Liver (tissue), 3 donors: ENCODE measurements at regions not wholly inside any gene's neighbourhood (a gene's known extent, or its start where the extent isn't known, plus 50 kb on each side); places are given as distances from the start of the nearest gene placed in this dataset.

Source experiments
- CTCF ChIP-seq: fragments of 150-350 bp; IDR thresholded peaks from 2 replicates; pipeline ENCODE4 v1.5.1; 2017; ENCODE audit warnings: improper control_type of control experiment, low read depth, low read length; ENCODE audit not compliant: missing input control
- EGR1 ChIP-seq, 2 donors: IDR thresholded peaks; 2 replicates each; pipeline ENCODE4 v1.6.1; 2016 to 2018; ENCODE audit warnings: antibody characterized with exemption in 2 of 2, low read depth in 2 of 2
- HNF4A ChIP-seq, 2 donors: conservative IDR thresholded peaks; 2 replicates each; pipeline ENCODE4 v1.6.1; 2016; ENCODE audit warnings: antibody characterized with exemption in 2 of 2, mild to moderate bottlenecking in 2 of 2
- JUND ChIP-seq, 2 donors: IDR thresholded peaks; 2 replicates each; pipeline ENCODE4 v1.6.1; 2016; ENCODE audit warnings: antibody characterized with exemption in 2 of 2
- MAX ChIP-seq: IDR thresholded peaks from 2 replicates; pipeline ENCODE4 v1.6.1; 2016; ENCODE audit warnings: antibody characterized with exemption
- RAD21 ChIP-seq, 2 donors: IDR thresholded peaks; 2 replicates each; pipeline ENCODE4 v1.6.1; 2016; ENCODE audit warnings: antibody characterized with exemption in 2 of 2, mild to moderate bottlenecking in 2 of 2
- SP1 ChIP-seq: IDR thresholded peaks from 2 replicates; pipeline ENCODE4 v1.6.1; 2018; ENCODE audit warnings: antibody characterized with exemption, mild to moderate bottlenecking
- YY1 ChIP-seq: IDR thresholded peaks from 2 replicates; pipeline ENCODE4 v1.6.1; 2016; ENCODE audit warnings: antibody characterized with exemption, mild to moderate bottlenecking
- TF ChIP-seq, protein P1 (sequence below): IDR thresholded peaks from 2 replicates; pipeline ENCODE4 v1.6.1; 2016; ENCODE audit warnings: antibody characterized with exemption
- TF ChIP-seq, protein P2 (sequence below): IDR thresholded peaks from 2 replicates; pipeline ENCODE4 v1.6.1; 2016; ENCODE audit warnings: antibody characterized with exemption, mild to moderate bottlenecking
- donor health status: healthy.
- donor health status: healthy.

DNA sequence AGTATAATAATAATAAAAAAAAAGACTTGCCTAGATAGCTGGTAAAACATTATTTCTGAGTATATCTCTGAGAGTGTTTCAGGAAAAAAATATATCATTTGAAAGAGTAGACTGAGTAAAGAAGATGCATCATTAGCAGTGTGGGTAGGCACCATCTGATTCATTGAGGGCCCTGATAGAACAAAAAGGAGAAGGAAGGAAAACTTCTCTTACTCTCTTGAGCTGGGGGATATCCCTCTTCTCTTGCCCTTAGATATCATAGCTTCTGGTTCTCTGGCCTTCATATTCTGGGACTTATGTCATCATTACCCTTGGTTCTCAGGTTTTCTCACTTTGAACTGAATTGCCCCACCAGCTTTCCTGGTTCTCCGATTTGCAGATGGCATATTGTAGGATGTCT lies 177.6 kb upstream of the EDNRB start:
- TF ChIP-seq EGR1 (IDR thresholded peaks at IDR 0.05; ENCODE audit: low read depth in 2 of 2) (no peak), CTCF (no peak), YY1 (no peak), SP1 (no peak), HNF4A (conservative IDR thresholded peaks at IDR 0.05) (no peak), JUND (IDR thresholded peaks at IDR 0.05) (no peak), RAD21 (IDR thresholded peaks at IDR 0.05) (no peak), MAX (no peak)
- TF ChIP-seq, protein P1, sequence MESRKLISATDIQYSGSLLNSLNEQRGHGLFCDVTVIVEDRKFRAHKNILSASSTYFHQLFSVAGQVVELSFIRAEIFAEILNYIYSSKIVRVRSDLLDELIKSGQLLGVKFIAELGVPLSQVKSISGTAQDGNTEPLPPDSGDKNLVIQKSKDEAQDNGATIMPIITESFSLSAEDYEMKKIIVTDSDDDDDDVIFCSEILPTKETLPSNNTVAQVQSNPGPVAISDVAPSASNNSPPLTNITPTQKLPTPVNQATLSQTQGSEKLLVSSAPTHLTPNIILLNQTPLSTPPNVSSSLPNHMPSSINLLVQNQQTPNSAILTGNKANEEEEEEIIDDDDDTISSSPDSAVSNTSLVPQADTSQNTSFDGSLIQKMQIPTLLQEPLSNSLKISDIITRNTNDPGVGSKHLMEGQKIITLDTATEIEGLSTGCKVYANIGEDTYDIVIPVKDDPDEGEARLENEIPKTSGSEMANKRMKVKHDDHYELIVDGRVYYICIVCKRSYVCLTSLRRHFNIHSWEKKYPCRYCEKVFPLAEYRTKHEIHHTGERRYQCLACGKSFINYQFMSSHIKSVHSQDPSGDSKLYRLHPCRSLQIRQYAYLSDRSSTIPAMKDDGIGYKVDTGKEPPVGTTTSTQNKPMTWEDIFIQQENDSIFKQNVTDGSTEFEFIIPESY = no peak
- TF ChIP-seq, protein P2, sequence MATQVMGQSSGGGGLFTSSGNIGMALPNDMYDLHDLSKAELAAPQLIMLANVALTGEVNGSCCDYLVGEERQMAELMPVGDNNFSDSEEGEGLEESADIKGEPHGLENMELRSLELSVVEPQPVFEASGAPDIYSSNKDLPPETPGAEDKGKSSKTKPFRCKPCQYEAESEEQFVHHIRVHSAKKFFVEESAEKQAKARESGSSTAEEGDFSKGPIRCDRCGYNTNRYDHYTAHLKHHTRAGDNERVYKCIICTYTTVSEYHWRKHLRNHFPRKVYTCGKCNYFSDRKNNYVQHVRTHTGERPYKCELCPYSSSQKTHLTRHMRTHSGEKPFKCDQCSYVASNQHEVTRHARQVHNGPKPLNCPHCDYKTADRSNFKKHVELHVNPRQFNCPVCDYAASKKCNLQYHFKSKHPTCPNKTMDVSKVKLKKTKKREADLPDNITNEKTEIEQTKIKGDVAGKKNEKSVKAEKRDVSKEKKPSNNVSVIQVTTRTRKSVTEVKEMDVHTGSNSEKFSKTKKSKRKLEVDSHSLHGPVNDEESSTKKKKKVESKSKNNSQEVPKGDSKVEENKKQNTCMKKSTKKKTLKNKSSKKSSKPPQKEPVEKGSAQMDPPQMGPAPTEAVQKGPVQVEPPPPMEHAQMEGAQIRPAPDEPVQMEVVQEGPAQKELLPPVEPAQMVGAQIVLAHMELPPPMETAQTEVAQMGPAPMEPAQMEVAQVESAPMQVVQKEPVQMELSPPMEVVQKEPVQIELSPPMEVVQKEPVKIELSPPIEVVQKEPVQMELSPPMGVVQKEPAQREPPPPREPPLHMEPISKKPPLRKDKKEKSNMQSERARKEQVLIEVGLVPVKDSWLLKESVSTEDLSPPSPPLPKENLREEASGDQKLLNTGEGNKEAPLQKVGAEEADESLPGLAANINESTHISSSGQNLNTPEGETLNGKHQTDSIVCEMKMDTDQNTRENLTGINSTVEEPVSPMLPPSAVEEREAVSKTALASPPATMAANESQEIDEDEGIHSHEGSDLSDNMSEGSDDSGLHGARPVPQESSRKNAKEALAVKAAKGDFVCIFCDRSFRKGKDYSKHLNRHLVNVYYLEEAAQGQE = no peak
